Ureter (tissue), 1 donor: ENCODE measurements at regions not wholly inside any gene's neighbourhood (a gene's known extent, or its start where the extent isn't known, plus 50 kb on each side); places are given as distances from the start of the nearest gene placed in this dataset.

ENCODE experiments used
- DNase-seq: peaks from one replicate; pipeline ENCODE4 v3.0.0-alpha.2; 2020; ENCODE audit warnings: low spot score
- donor health status: DM: yes; HTN: yes; CAD: no.

- DNase-seq, result no peak
Observed at GRCh38 chr9:38162332-38163211, 93.5 kb upstream of the SHB start.

DNA sequence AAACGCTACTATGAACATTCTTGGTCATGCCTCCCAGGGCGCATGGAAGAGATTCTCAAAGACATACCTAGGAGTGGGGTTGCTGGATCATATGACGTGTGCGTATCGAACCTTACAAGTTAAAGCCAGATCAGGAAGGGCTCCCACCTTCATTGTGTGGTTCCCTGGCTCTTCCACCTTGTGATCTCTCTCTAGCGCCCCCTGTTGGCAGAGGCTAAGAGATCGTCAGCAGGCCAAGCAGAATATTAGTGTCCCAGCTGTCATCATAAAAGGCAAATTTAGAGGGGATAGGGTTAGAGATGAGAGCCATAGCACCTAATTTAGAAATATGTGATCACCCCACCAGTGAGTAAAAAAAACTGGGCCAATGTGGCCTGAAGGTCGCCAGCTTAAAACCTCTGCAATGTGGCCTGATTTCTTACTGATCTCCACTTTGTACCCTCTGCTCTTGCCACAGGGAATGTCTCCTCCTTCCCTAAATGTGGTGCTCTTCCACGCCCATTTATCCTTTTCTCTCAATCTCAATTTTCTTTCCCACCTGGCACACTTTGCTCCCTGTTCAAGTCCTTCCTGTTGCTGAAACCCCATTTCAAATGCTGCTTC lies 91.7 kb upstream of the SHB start:
- DNase-seq, result no peak

DNA sequence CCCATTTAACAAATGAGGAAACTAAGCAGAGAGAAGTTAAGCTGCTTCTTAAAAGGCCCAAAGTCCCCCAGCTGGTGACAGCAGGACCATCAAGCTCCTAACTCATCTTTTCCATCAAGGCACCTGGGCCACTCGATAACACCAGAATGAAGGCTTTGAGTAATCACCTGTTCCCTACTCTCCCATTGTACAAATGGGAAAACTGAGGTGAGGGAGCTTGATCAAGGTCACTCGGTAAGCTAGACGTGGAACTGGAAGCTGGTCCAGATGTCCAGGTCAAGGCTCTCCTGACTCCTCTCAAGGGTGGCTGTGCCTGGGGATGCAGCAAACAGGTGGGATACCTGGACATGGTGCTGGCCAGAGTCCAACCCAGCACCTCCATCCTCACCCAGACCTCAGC lies 90.6 kb upstream of the SHB start:
- DNase-seq, result no peak

DNA sequence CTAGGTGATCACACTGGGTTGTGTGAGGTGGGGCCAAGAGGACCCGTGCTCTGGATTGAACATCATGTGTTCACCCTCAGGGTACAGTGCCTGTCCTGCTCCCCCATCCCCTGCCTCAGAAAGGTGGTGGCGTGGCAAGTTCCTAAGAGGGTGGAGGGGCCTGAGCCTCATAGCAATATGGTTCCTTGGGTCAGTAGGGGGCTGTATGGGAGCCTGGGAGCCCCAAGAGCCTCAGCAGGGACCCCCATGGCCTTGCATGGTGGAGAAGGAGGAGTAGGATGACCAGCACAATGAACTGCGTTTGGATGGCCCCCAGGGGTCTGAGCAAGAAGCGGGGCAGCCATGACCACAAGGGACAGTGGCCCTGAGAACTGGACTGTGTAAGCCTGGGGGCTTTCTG lies 89.6 kb upstream of the SHB start:
- DNase-seq, result no peak

DNA sequence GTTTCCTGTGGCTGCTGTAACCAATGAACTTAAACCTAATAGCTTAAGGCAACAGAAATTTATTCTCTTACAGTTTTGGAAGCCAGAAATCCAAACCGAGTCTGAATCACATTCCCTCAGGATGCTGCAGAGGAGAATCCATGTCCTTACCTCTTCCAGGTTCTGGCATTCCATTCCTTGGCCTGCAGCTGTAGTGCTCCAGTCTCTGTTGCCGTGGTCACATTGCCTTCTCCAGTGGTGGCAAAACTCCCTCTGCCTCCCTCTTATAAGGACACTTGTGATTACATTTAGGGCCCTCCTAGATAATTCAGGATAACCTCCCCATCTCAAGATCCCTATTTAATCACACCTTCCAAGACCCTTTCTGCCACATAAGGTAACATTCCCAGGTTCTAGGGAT lies 88.7 kb upstream of the SHB start:
- no peak for DNase-seq

DNA sequence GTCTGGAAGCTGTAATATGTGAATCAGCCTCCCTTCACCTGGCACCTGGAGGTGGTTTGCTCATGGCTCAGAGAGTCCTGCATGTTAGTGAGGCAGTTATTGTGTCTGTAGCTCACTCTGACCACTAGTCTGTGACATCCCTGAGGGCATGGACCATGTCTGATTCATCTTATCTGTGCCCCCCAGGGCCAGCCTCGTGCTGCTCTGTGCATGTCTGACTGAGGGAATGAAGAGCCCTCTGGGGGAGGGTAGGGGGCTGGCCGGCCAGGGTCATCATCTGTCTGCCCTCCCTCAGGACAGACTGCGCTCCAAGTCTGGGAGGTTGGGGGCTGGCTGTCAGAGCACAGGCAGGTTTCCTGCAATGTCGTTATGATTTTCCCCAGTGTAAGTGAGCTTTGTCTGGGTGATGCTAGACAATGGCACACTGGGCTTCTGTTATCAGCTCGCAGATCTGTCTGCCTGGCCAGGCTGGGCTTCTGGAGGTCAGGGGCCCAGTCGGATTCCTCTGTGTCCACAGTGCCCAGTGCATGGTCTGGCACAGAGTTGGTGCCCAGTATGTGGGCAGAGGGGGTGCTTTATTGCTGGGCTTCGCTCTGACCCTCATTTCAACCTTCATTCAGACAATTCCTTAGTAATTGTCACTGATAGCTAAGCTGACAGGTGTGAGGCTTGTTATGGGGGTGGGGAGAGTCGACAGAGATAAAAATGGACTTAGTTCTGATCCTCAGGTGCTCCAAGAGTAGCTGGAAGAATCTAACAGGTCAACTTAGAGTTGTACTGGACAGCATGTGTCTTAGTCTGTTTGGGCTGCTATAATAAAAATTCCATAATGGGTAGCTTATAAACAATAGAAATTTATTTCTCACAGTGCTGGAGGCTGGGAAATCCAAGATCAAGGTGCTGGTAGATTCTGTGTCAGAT lies 85.7 kb upstream of the SHB start:
- DNase-seq, result no peak

DNA sequence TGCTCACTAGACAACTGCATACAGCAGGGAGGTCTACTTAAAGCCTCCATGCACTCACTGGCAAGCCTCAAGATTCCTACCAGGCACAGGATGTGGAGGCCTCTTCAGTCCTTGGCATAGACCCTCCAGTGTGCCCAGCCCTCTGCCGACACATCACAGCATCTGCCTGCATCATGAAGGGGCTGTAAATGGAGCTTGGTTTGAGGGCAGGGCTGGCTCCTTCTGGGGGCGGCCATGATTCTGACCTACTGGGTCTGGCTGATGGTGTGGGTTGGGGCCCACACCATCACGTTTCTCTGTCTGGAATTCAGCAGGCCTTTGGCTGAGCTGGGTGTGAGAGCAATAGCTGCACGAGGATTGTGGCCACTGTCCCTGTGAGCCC lies 84.9 kb upstream of the SHB start:
- no peak for DNase-seq

GRCh38 chr9:38153152-38153909 lies 84.3 kb upstream of the SHB start:
- no peak for DNase-seq

DNA sequence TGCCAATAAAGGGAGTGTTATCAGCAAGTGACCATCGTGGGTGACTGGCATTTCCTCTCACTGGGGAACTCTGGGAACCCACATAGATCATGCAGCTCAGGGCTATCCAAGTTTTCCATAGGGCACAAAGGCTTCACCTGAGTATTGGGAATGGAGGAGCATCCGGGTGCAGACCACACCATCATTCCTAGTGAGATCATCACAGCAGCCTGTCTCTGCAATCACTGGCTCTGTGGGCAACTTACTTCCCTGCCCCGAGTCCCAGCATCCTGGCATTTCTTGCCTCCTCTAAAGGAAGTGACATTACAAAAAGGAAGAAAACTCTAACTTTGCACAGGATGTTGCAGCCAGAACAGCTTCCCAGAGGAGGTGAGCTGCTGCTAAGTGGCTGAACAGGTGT lies 80.6 kb upstream of the SHB start:
- DNase-seq, result no peak

DNA sequence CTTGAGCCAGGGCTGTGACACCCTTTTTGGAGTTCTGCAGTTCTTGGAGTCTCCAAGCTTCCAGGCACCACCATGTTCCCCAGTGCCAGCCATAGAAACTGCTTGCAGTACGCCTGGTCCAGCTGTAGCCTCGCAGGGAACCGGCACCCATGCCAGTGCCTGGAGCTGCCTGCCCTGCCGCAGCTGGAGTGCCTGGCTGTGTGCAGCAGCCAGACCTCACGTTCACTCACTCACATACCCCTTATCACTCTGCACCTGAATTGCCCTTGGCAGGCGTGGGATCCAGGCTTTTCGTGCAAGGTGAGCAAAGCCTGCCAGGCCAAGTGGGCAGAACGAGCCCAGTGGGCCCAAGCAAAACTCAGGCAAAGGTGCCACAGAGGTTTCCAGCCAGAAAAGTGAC lies 77.8 kb upstream of the SHB start:
- no peak for DNase-seq

DNA sequence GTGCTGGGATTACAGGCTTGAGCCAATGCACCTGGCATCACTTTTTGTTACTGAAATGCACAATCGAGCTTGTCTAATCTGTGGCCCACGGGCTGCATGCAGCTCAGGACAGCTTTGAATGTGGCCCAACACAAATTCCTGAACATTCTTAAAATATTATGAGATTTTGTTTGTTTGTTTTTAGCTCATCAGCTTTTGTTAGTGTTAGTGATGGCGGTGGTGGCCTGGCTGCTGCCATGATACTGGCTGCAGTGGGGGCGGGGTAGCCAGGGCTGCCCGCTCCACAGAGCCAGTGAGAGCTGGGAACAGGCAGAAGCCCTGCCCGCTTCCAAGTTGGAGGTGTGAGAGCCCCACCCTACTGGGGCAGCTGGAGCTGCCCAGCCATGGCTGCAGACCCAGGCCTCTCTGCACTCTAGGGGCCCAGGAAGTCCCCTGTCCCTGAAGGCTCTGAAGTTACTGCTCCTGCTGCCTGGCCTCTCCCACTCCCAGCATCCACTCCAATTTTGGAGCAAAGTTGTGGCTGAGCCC lies 76.6 kb upstream of the SHB start:
- DNase-seq, result no peak

DNA sequence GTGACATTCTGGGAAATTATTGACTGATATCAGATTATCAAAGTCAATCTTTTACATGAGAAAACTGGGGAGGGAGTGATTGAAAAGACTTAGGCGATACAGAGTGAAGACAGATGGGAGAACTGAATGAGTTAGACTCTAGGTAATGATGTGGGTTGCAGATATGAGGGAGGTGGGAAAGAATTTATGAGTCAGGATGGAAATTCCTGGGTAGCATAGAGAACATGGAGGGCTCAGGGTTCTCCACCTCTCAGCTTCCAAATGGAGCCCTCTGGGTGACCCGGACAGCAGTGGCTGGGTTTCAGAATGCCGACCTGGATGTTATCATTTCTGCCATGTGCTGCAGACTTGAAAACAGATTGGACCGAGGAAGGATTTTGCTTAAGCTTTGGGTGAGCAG lies 75.4 kb upstream of the SHB start:
- no peak for DNase-seq

DNA sequence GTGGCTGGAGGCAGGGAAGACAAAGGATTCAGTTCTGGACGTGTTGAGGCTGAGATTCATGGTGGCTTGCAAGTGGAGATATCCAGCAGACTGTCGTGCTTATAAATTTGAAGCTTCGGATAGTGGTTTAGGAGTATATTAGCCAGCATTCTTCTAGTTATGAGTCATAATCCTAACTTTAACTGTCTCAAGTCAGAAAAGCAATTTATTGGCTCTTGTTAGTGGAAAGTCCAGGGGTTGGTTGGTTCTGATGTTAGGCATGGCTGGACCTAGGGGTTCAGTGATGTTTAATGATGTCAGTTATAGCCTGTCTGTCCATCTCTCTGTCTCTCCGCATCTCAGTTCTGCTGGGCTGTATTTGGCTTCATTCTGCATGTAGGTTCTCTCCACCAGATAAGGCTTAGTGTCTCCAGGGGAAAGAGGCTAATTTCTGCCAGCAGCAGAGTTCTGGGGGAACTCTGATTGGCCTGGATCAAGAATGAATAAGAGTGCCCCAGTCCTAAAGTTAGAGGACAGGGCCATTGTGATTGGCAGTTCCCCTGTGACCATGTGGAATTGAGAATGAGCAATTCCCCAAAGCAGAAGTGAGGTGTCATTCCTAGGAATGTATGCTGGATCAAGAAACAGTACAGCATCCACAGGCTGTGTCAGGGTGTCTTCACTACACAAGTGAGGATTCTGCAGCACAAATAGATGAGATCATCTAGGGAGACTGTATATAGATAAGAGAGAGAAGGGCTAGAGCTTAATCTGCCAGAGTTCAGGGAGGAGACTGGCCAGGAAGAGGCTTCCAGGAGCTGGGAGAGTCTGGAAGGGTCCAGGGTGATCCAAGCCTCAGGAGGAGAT lies 72.9 kb upstream of the SHB start:
- no peak for DNase-seq

- DNase-seq, result no peak
Observed at GRCh38 chr9:38138276-38138675, 69.2 kb upstream of the SHB start.

- no peak for DNase-seq
Observed at GRCh38 chr9:38137342-38137741, 68.3 kb upstream of the SHB start.

DNA sequence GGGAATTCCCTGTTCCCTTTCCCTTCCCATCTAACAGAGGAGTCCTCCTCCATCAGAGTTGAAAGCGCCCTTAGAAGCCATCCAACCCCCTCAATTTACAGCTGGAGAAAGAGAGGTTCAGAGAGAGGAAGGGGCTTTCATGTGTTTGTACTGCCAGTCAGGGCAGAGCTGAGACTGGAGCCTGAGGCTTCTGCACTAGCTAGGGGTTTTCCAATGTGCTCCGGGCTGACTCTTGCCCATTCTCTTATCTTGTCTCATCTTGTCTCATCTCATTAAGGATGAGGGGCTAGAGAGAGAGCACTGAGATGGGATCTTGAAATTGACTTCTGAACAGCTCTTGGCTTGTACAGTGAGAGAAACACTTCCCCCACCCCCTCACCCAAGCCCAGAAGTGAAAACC lies 67.4 kb upstream of the SHB start:
- DNase-seq, result no peak

- DNase-seq, result no peak
Observed at GRCh38 chr9:38134611-38135237, 65.7 kb upstream of the SHB start.

GRCh38 chr9:38133595-38133994 lies 64.6 kb upstream of the SHB start:
- no peak for DNase-seq

DNA sequence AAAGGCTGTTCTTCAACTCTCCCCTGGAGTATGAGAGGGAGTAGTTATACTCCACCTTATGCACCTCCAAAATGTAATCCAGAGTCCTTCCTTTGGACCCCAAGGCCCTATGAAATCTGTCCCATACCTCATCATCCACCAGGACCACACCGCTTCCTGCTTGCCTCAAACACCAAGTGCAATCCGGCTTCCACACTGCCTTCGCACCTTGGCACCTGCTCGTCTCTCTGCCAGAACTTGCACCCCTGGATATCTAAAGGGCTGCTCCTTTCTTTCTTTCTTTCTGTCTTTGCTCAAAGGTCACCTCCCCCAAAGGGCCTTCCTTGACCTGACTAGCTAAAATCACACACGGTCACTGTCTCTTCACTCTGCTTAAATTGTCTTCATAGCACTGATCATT lies 63.9 kb upstream of the SHB start:
- DNase-seq, result no peak

DNA sequence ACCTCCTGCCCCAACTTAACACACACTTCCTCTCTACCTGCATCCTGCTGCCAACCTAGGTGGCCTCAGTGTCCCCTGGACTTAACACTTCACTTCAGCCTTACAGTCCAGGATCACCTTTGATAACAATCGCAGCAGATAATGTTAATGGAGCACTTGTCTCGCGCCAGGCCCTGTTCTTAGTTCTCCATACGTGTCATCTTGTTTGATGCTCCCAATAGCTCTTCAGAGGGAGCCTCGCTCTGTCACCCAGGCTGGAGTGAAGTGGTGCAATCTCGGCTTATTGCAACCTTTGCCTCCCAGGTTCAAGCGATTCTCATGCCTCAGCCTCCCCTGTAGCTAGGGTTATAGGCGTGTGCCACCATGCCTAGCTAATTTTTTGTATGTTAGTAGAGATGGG lies 62.7 kb upstream of the SHB start:
- DNase-seq, result no peak
